IMR-90 (cell line): ENCODE measurements at regions not wholly inside any gene's neighbourhood (a gene's known extent, or its start where the extent isn't known, plus 50 kb on each side); places are given as distances from the start of the nearest gene placed in this dataset.

Experiments used
- ATAC-seq: fragments of 200-7000 bp; cut with Tn5 transposase; 2 replicates; pipeline ENCODE4 v1.9.1; 2020; ENCODE audit warnings: low read depth, mild to moderate bottlenecking, moderate library complexity
- BruUV-seq: library from RNA; stranded (reverse); fragments of 400-500 nt; replicated peaks from 2 replicates; lab custom pipeline; 2021; lab: Mats Ljungman, UMichigan
- CTCF ChIA-PET: fragments of 300-600 bp; formaldehyde crosslinking; extraction: SDS; loops from one replicate; lab custom pipeline; 2021; ENCODE audit warnings: antibody characterized with exemption; lab: Yijun Ruan, JAX
- POLR2A ChIA-PET: fragments of 300-600 bp; sonication (Branson Sonifier 250); formaldehyde crosslinking; loops from one replicate; lab custom pipeline; 2022; ENCODE audit warnings: antibody characterized with exemption; ENCODE audit not compliant: unreplicated experiment; lab: Charles Lee
- DNase-seq: peaks from one replicate; pipeline ENCODE4 v3.0.0; 2013
- H2AFZ ChIP-seq: replicated peaks from 2 replicates; pipeline ENCODE3; 2013; ENCODE audit warnings: low read length, mild to moderate bottlenecking; ENCODE audit not compliant: poor library complexity
- H2AK5ac ChIP-seq: 2 replicates; pipeline ENCODE4 v1.6.1; 2013; ENCODE audit warnings: low read depth, low read length, inconsistent platforms
- H2AK9ac ChIP-seq: replicated peaks from 2 replicates; pipeline ENCODE3; 2013; ENCODE audit warnings: mild to moderate bottlenecking, low read depth, low read length, moderate library complexity; ENCODE audit not compliant: poor library complexity
- H2BK120ac ChIP-seq: 2 replicates; pipeline ENCODE4 v1.6.1; 2013; ENCODE audit warnings: low read depth, low read length, inconsistent platforms
- H2BK15ac ChIP-seq: 3 replicates; pipeline ENCODE4 v1.6.1; 2013; ENCODE audit warnings: low read depth, low read length, inconsistent platforms
- H2BK20ac ChIP-seq: 2 replicates; pipeline ENCODE4 v1.6.1; 2013; ENCODE audit warnings: low read depth, mild to moderate bottlenecking, inconsistent platforms, low read length, moderate library complexity
- H2BK5ac ChIP-seq: 2 replicates; pipeline ENCODE4 v1.6.1; 2013; ENCODE audit warnings: mild to moderate bottlenecking, low read depth, low read length, inconsistent platforms; ENCODE audit not compliant: poor library complexity, severe bottlenecking
- H3K14ac ChIP-seq: replicated peaks from 2 replicates; pipeline ENCODE4 v1.6.1; 2013; ENCODE audit warnings: low read depth, low read length, inconsistent platforms
- H3K18ac ChIP-seq: 2 replicates; pipeline ENCODE4 v1.6.1; 2013; ENCODE audit warnings: low read depth, low read length, control low read depth
- H3K23ac ChIP-seq: 2 replicates; pipeline ENCODE4 v1.6.1; 2013; ENCODE audit warnings: low read depth, low read length, inconsistent platforms
- H3K27ac ChIP-seq: 2 replicates; pipeline ENCODE4 v1.5.1; 2013; ENCODE audit warnings: mild to moderate bottlenecking, control low read depth, low read length; ENCODE audit not compliant: insufficient read depth
- H3K27me3 ChIP-seq: 2 replicates; pipeline ENCODE4 v1.6.1; 2013; ENCODE audit warnings: low read length; ENCODE audit not compliant: control insufficient read depth, insufficient read depth
- H3K36me3 ChIP-seq: 2 replicates; pipeline ENCODE4 v1.6.1; 2013; ENCODE audit warnings: low read length, mixed read lengths; ENCODE audit not compliant: control insufficient read depth, insufficient read depth
- H3K4ac ChIP-seq: 2 replicates; pipeline ENCODE4 v1.6.1; 2013; ENCODE audit warnings: low read depth, low read length, inconsistent platforms
- H3K4me1 ChIP-seq: 2 replicates; pipeline ENCODE4 v1.6.1; 2013; ENCODE audit warnings: low read length, mixed read lengths; ENCODE audit not compliant: control insufficient read depth, insufficient read depth
- H3K4me2 ChIP-seq: 2 replicates; pipeline ENCODE4 v1.6.1; 2013; ENCODE audit warnings: low read depth, mild to moderate bottlenecking, control low read depth, low read length, moderate library complexity
- H3K4me3 ChIP-seq: 2 replicates; pipeline ENCODE4 v1.5.1; 2013; ENCODE audit warnings: low read depth, mild to moderate bottlenecking, control low read depth, low read length, moderate library complexity; ENCODE audit not compliant: insufficient read depth
- H3K56ac ChIP-seq: 2 replicates; pipeline ENCODE4 v1.6.1; 2013; ENCODE audit warnings: low read length, inconsistent platforms; ENCODE audit not compliant: insufficient read depth; ENCODE audit errors: extremely low read depth
- H3K79me1 ChIP-seq, 2 experiments: 2 replicates each; pipeline ENCODE4 v1.6.1; 2013; ENCODE audit warnings: low read length in 2 of 2, inconsistent platforms in 1 of 2, low read depth in 1 of 2
- H3K9ac ChIP-seq: 2 replicates; pipeline ENCODE4 v1.6.1; 2013; ENCODE audit warnings: low read depth, low read length, control low read depth
- H3K9me1 ChIP-seq: 2 replicates; pipeline ENCODE4 v1.6.1; 2013; ENCODE audit warnings: low read length, inconsistent platforms; ENCODE audit not compliant: insufficient read depth
- H3K9me3 ChIP-seq: 2 replicates; pipeline ENCODE4 v1.6.1; 2013; ENCODE audit warnings: low read length; ENCODE audit not compliant: control insufficient read depth, insufficient read depth
- H4K20me1 ChIP-seq: 2 replicates; pipeline ENCODE4 v1.6.1; 2013; ENCODE audit warnings: low read length, inconsistent platforms; ENCODE audit not compliant: insufficient read depth
- H4K5ac ChIP-seq: 2 replicates; pipeline ENCODE4 v1.6.1; 2013; ENCODE audit warnings: mild to moderate bottlenecking, low read depth, low read length, control low read depth
- H4K8ac ChIP-seq, 2 experiments: 2 replicates each; pipeline ENCODE4 v1.6.1; 2013; ENCODE audit warnings: low read depth in 2 of 2, low read length in 2 of 2, control low read depth in 1 of 2, inconsistent platforms in 1 of 2
- H4K91ac ChIP-seq: 2 replicates; pipeline ENCODE4 v1.6.1; 2013; ENCODE audit warnings: low read depth, low read length, inconsistent platforms; ENCODE audit not compliant: insufficient read depth
- BHLHE40 ChIP-seq: fragments of 150-350 bp; IDR thresholded peaks from 2 replicates; pipeline ENCODE4 v1.6.1; 2016; ENCODE audit warnings: mild to moderate bottlenecking, low read depth, low read length
- CEBPB ChIP-seq: IDR thresholded peaks from 2 replicates; pipeline ENCODE4 v1.6.1; 2012; ENCODE audit warnings: low read depth, low read length, improper control_type of control experiment
- CHD1 ChIP-seq: IDR thresholded peaks from 2 replicates; pipeline ENCODE4 v1.6.1; 2012; ENCODE audit warnings: low read depth, low read length, improper control_type of control experiment
- CTCF ChIP-seq: conservative IDR thresholded peaks from 2 replicates; pipeline ENCODE4 v1.5.1; 2012; ENCODE audit warnings: mild to moderate bottlenecking, low read depth, low read length, improper control_type of control experiment
- FOS ChIP-seq: fragments of 150-350 bp; IDR thresholded peaks from 2 replicates; pipeline ENCODE4 v1.6.1; 2016; ENCODE audit warnings: low read depth, low read length
- MAFK ChIP-seq: IDR thresholded peaks from 2 replicates; pipeline ENCODE4 v1.6.1; 2012; ENCODE audit warnings: low read depth, low read length, improper control_type of control experiment
- MAZ ChIP-seq: IDR thresholded peaks from 2 replicates; pipeline ENCODE4 v1.6.1; 2012; ENCODE audit warnings: low read depth, mild to moderate bottlenecking, low read length, improper control_type of control experiment, moderate library complexity, borderline replicate concordance
- MXI1 ChIP-seq: IDR thresholded peaks from 2 replicates; pipeline ENCODE4 v1.6.1; 2012; ENCODE audit warnings: low read depth, mild to moderate bottlenecking, low read length, moderate library complexity, borderline replicate concordance
- NFE2L2 ChIP-seq: fragments of 150-350 bp; IDR thresholded peaks from 2 replicates; pipeline ENCODE4 v1.6.1; 2016; ENCODE audit warnings: low read depth, mild to moderate bottlenecking, low read length
- POLR2A ChIP-seq: IDR thresholded peaks from 2 replicates; pipeline ENCODE4 v1.6.1; 2012; ENCODE audit warnings: mild to moderate bottlenecking, low read depth, low read length
- RAD21 ChIP-seq: IDR thresholded peaks from 2 replicates; pipeline ENCODE4 v1.6.1; 2012; ENCODE audit warnings: low read length, improper control_type of control experiment
- RCOR1 ChIP-seq: IDR thresholded peaks from 2 replicates; pipeline ENCODE4 v1.6.1; 2012; ENCODE audit warnings: mild to moderate bottlenecking, low read length, improper control_type of control experiment; ENCODE audit not compliant: insufficient replicate concordance
- RFX5 ChIP-seq: IDR thresholded peaks from 2 replicates; pipeline ENCODE4 v1.8.0; 2012; ENCODE audit warnings: low read depth, mild to moderate bottlenecking, low read length, moderate library complexity
- SMC3 ChIP-seq: fragments of 150-350 bp; IDR thresholded peaks from 2 replicates; pipeline ENCODE4 v1.6.1; 2016; ENCODE audit warnings: low read depth, mild to moderate bottlenecking, antibody characterized with exemption, low read length, moderate library complexity
- WGBS, 2 experiments: methylation state at CpG; one replicate each; pipeline versions ENCODE4 v1.1.5 to v1.1.7; 2013; ENCODE audit warnings: missing lambda C conversion rate in 2 of 2; ENCODE audit not compliant: insufficient read length in 1 of 2; ENCODE audit errors: extremely low coverage in 2 of 2; 5-methylcytosine and 5-hydroxymethylcytosine counted together
- dilution Hi-C: fragments of 300-500 bp; cut with HindIII; formaldehyde crosslinking; loops from one replicate; pipeline ENCODE4 v1.14.3; 2018; ENCODE audit warnings: low sequenced_read_pairs; ENCODE audit not compliant: unreplicated experiment
- in situ Hi-C: fragments of 300-500 bp; cut with MboI; formaldehyde crosslinking; loops from 3 replicates; pipeline ENCODE4 v1.14.3; 2019; ENCODE audit warnings: low sequenced_read_pairs, inconsistent platforms, mixed read lengths
- intact Hi-C: fragments of 100-400 bp; cut with micrococcal nuclease; formaldehyde crosslinking; loops from 2 replicates; pipeline ENCODE4 v1.10.0; 2022
- TF ChIP-seq, protein P1 (sequence below): fragments of 150-350 bp; IDR thresholded peaks from 2 replicates; pipeline ENCODE4 v1.6.1; 2017; ENCODE audit warnings: mild to moderate bottlenecking, antibody characterized with exemption, low read length, low read depth
- TF ChIP-seq, protein P2 (sequence below): fragments of 150-350 bp; IDR thresholded peaks from 2 replicates; pipeline ENCODE4 v1.6.1; 2016; ENCODE audit warnings: low read depth, mild to moderate bottlenecking, low read length, moderate library complexity, borderline replicate concordance

- CTCF ChIA-PET = interaction anchor here (0.6 kb wide), 1 partner anchor 923 kb away, joined by 3 read pairs; no protein-coding TSS in a partner anchor
- no peak overlapping the region for H3K56ac ChIP-seq
- H2BK15ac ChIP-seq = no peak overlapping the region
- no peak overlapping the region for H3K18ac ChIP-seq
- ATAC-seq (no peak), DNase-seq (no peak)
- no peaks in the 10 kb centered on the region for H3K9me1 ChIP-seq
- H3K4me3 ChIP-seq = no peak overlapping the region
- H4K91ac ChIP-seq = no peak overlapping the region
- no peaks in the 10 kb centered on the region for H3K4me1 ChIP-seq
- BruUV-seq = no TSS peak
- peaks cover 4% of the 10 kb centered on the region; the same call in 1 of the 2 replicates for H3K9me3 ChIP-seq
- H2BK120ac ChIP-seq = no peak overlapping the region
- POLR2A ChIA-PET = no interaction called here
- no peak overlapping the region for H2AFZ ChIP-seq
- no CpG with 5 or more reads among the region's 4 CpGs for WGBS, 2 experiments
- no peak overlapping the region for H2AK5ac ChIP-seq
- H3K9ac ChIP-seq = no peak overlapping the region
- no peak overlapping the region for H2AK9ac ChIP-seq
- H3K23ac ChIP-seq = no peak overlapping the region
- H3K36me3 ChIP-seq = no peaks in the 10 kb centered on the region
- H3K79me1 ChIP-seq = no peaks in the 10 kb centered on the region
- H3K4me2 ChIP-seq = no peak overlapping the region
- no peak overlapping the region for H2BK20ac ChIP-seq
- H4K20me1 ChIP-seq = no peaks in the 10 kb centered on the region
- no peak overlapping the region for H4K5ac ChIP-seq
- no peak overlapping the region for H4K8ac ChIP-seq
- no peak overlapping the region for H3K14ac ChIP-seq
- H3K27me3 ChIP-seq = no peaks in the 10 kb centered on the region
- no peak for TF ChIP-seq POLR2A
- TF ChIP-seq, protein P1, sequence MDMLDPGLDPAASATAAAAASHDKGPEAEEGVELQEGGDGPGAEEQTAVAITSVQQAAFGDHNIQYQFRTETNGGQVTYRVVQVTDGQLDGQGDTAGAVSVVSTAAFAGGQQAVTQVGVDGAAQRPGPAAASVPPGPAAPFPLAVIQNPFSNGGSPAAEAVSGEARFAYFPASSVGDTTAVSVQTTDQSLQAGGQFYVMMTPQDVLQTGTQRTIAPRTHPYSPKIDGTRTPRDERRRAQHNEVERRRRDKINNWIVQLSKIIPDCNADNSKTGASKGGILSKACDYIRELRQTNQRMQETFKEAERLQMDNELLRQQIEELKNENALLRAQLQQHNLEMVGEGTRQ = no peak
- no peak for TF ChIP-seq NFE2L2
- TF ChIP-seq MAZ = no peak
- TF ChIP-seq CTCF = no peak
- TF ChIP-seq SMC3 = no peak
- TF ChIP-seq FOS = no peak
- TF ChIP-seq CEBPB = no peak
- no peak for TF ChIP-seq MAFK
- no peak for TF ChIP-seq BHLHE40
- TF ChIP-seq RFX5 = no peak
- no peak for TF ChIP-seq MXI1
- TF ChIP-seq RCOR1 = no peak
- TF ChIP-seq RAD21 = no peak
- TF ChIP-seq, protein P2, sequence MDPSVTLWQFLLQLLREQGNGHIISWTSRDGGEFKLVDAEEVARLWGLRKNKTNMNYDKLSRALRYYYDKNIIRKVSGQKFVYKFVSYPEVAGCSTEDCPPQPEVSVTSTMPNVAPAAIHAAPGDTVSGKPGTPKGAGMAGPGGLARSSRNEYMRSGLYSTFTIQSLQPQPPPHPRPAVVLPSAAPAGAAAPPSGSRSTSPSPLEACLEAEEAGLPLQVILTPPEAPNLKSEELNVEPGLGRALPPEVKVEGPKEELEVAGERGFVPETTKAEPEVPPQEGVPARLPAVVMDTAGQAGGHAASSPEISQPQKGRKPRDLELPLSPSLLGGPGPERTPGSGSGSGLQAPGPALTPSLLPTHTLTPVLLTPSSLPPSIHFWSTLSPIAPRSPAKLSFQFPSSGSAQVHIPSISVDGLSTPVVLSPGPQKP = no peak
- TF ChIP-seq CHD1 = no peak
- intact Hi-C loops = no loop called here
- no peak overlapping the region for H3K27ac ChIP-seq
- H3K4ac ChIP-seq = no peak overlapping the region
- dilution Hi-C loops = no loop called here
- H2BK5ac ChIP-seq = no peak overlapping the region
- in situ Hi-C loops = no loop called here
Measured at GRCh38 chr5:117262572-117263131, 688.0 kb upstream of the SEMA6A start.
